ENCODE measurements at regions not wholly inside any gene's neighbourhood (a gene's known extent, or its start where the extent isn't known, plus 50 kb on each side); places are given as distances from the start of the nearest gene placed in this dataset.

- no peak for TF ChIP-seq CTCF (IDR thresholded peaks at IDR 0.05; ENCODE audit: low read depth, low read length, missing control alignments)
- in situ Hi-C loops (cut with HindIII; ENCODE audit: low pct_ligation_motif_present, low sequenced_read_pairs) = no loop called here
Observed at GRCh38 chr6:21327326-21328112, 266.0 kb upstream of the SOX4 start.

GRCh38 chr6:21331235-21331634 lies 262.3 kb upstream of the SOX4 start:
- Histone ChIP-seq H3K36me3 (replicated peaks) (no peaks in the 10 kb centered on the region), H3K4me3 (ENCODE audit: low read depth, low read length) (no peak overlapping the region), H3K27ac (no peak overlapping the region), H3K27me3 (replicated peaks) (no peaks in the 10 kb centered on the region)
- in situ Hi-C loops (cut with HindIII; ENCODE audit: low pct_ligation_motif_present, low sequenced_read_pairs) = no loop called here
- DNase-seq = no peak
- TF ChIP-seq CTCF (IDR thresholded peaks at IDR 0.05; ENCODE audit: low read depth, low read length, missing control alignments) = no peak

More at GRCh38 chr6:21327326-21328112, 266.0 kb upstream of the SOX4 start:
- Histone ChIP-seq H3K4me3 (ENCODE audit: low read depth, low read length) (no peak overlapping the region), H3K27me3 (replicated peaks) (no peaks in the 10 kb centered on the region), H3K27ac (no peak overlapping the region), H3K36me3 (replicated peaks) (no peaks in the 10 kb centered on the region)
- no peak for DNase-seq

GRCh38 chr6:21332077-21332476 lies 261.5 kb upstream of the SOX4 start:
- Histone ChIP-seq H3K27ac (no peak overlapping the region), H3K4me3 (ENCODE audit: low read depth, low read length) (no peak overlapping the region), H3K27me3 (replicated peaks) (no peaks in the 10 kb centered on the region), H3K36me3 (replicated peaks) (no peaks in the 10 kb centered on the region)
- in situ Hi-C loops (cut with HindIII; ENCODE audit: low pct_ligation_motif_present, low sequenced_read_pairs) = no loop called here
- no peak for DNase-seq
- TF ChIP-seq CTCF (IDR thresholded peaks at IDR 0.05; ENCODE audit: low read depth, low read length, missing control alignments) = no peak

GRCh38 chr6:21332660-21333059 lies 260.9 kb upstream of the SOX4 start:
- Histone ChIP-seq H3K27me3 (replicated peaks) (no peaks in the 10 kb centered on the region), H3K4me3 (ENCODE audit: low read depth, low read length) (no peak overlapping the region), H3K36me3 (replicated peaks) (no peaks in the 10 kb centered on the region), H3K27ac (no peak overlapping the region)
- in situ Hi-C loops (cut with HindIII; ENCODE audit: low pct_ligation_motif_present, low sequenced_read_pairs) = no loop called here
- DNase-seq = no peak
- no peak for TF ChIP-seq CTCF (IDR thresholded peaks at IDR 0.05; ENCODE audit: low read depth, low read length, missing control alignments)

GRCh38 chr6:21333715-21334114 lies 259.8 kb upstream of the SOX4 start:
- DNase-seq = no peak
- in situ Hi-C loops (cut with HindIII; ENCODE audit: low pct_ligation_motif_present, low sequenced_read_pairs) = no loop called here
- Histone ChIP-seq H3K27ac (no peak overlapping the region), H3K27me3 (replicated peaks) (no peaks in the 10 kb centered on the region), H3K4me3 (ENCODE audit: low read depth, low read length) (no peak overlapping the region), H3K36me3 (replicated peaks) (no peaks in the 10 kb centered on the region)
- no peak for TF ChIP-seq CTCF (IDR thresholded peaks at IDR 0.05; ENCODE audit: low read depth, low read length, missing control alignments)

- H3K27me3 ChIP-seq (replicated peaks) = no peaks in the 10 kb centered on the region
- no peak overlapping the region for H3K4me3 ChIP-seq (ENCODE audit: low read depth, low read length)
- DNase-seq = no peak
- no peak for TF ChIP-seq CTCF (IDR thresholded peaks at IDR 0.05; ENCODE audit: low read depth, low read length, missing control alignments)
- no peaks in the 10 kb centered on the region for H3K36me3 ChIP-seq (replicated peaks)
- no peak overlapping the region for H3K27ac ChIP-seq
- in situ Hi-C loops (cut with HindIII; ENCODE audit: low pct_ligation_motif_present, low sequenced_read_pairs) = no loop called here
Observed at GRCh38 chr6:21334651-21335050, 258.9 kb upstream of the SOX4 start.

Measured in brain microvascular endothelial cell (primary cell).